Motor neuron (in vitro differentiated cells): ENCODE measurements at regions not wholly inside any gene's neighbourhood (a gene's known extent, or its start where the extent isn't known, plus 50 kb on each side); places are given as distances from the start of the nearest gene placed in this dataset.

ENCODE experiments used
- ATAC-seq, 8 experiments: fragments of 200-7000 bp; cut with Tn5 transposase; replicated peaks in 6 of 8; 2 replicates each; pipeline ENCODE4 v1.8.0; 2021; ENCODE audit warnings: mild to moderate bottlenecking in 8 of 8, moderate library complexity in 8 of 8
- H3K27ac ChIP-seq, 2 donors: fragments of 250-450 bp; sonication (Bioruptor Pico); 2 replicates each; pipeline ENCODE4 v1.9.0; 2021; ENCODE audit warnings: antibody characterized with exemption in 2 of 2, mild to moderate bottlenecking in 2 of 2, moderate library complexity in 1 of 2
- H3K4me1 ChIP-seq, 2 donors: fragments of 250-450 bp; sonication (Bioruptor Pico); replicated peaks in 1 of 2; 2 replicates each; pipeline ENCODE4 v1.6.1; 2021; ENCODE audit warnings: antibody characterized with exemption in 2 of 2, mild to moderate bottlenecking in 2 of 2, moderate library complexity in 1 of 2
- H3K4me3 ChIP-seq, 5 donors: fragments of 250-450 bp; sonication (Bioruptor Pico); 2 replicates each; pipeline ENCODE4 v1.9.0; 2021; ENCODE audit warnings: antibody characterized with exemption in 5 of 5, mild to moderate bottlenecking in 5 of 5, moderate library complexity in 4 of 5
- WGBS, 10 experiments: fragments of 450-650 bp; shearing (Covaris generic); methylation state at CpG; one replicate each; pipeline ENCODE4 v1.0.0; 2022; 5-methylcytosine and 5-hydroxymethylcytosine counted together
- in situ Hi-C, 9 experiments: fragments of 400-800 bp; cut with MboI; loops; one replicate each; pipeline ENCODE4 v1.15.0; 2021; ENCODE audit warnings: low sequenced_read_pairs in 9 of 9, low pct_unique_long_range_greater_than_20kb in 2 of 9; ENCODE audit not compliant: unreplicated experiment in 9 of 9

DNA sequence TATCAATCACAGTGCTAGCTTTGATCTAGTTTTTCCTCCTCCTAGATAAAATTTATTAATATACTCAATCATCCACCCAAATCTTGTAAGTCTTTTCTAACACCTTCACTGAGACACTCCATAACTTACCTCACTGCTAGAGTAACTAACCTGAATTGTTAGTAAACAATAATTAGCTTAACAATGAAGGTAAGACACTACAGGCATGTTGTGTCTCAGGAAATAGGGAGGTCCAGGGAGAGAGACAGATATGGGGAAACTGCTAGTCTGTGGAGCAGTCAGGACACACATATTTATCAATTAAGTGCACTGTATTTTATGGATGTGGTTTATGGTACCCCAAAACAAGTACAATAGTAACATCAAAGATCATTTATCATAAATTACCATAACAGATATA is 94.2 kb upstream of the SSTR1 start:
- ATAC-seq: no peak
- in situ Hi-C loops: no loop called here
- Histone ChIP-seq H3K4me3 (no peak overlapping the region), H3K27ac (no peak overlapping the region), H3K4me1 (no peaks in the 10 kb centered on the region)

DNA sequence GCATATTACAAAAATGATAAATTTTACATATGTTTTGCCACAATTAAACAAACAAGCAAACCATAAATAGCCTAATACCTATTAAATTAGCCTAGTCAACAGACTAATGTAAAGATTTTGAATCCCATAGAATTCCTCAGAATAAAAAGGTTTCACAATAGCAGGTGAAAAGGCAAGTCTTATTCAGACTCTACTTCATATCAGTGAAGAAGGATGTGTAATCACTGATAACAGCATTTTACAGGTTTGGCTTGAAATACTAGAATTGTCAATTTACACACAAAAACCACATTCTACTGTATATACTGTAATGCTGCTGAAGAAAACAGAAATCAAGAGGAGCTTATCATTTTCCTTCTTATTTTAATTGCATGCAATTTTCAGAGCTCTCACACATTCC is 90.8 kb upstream of the SSTR1 start:
- peaks cover 3 to 16% of the 10 kb centered on the region in 2 donors for H3K4me1 ChIP-seq
- H3K27ac ChIP-seq: no peak overlapping the region
- in situ Hi-C loops: no loop called here
- no peak for ATAC-seq
- H3K4me3 ChIP-seq: no peak overlapping the region

DNA sequence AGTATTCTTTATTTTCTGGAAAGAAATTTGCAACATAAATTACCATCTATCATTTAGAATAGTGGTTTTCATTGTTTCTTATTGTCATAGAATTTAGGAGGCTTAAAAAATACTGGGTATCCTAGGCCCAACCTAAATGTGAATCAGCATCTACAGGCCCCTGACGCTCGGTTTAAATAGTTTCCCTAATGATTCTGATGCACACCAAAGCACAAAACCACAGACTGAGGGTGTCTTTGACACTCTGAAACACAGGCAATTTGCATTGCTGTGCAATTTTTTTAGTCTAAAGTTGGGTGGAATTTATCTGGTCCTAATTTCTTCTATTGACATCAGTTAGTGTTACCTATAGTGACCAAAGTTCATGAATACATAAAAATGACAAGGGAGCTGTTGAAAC is 87.6 kb upstream of the SSTR1 start:
- Histone ChIP-seq H3K4me3 (no peak overlapping the region), H3K4me1 (peaks cover 3 to 16% of the 10 kb centered on the region in 2 donors), H3K27ac (no peak overlapping the region)
- in situ Hi-C loops: no loop called here
- 79 to 100% (median 95%) methylated on average over 2 of the region's 2 CpGs; no CpG with 5 or more reads in 4 of the 10 experiments for WGBS, 10 experiments
- ATAC-seq: no peak

DNA sequence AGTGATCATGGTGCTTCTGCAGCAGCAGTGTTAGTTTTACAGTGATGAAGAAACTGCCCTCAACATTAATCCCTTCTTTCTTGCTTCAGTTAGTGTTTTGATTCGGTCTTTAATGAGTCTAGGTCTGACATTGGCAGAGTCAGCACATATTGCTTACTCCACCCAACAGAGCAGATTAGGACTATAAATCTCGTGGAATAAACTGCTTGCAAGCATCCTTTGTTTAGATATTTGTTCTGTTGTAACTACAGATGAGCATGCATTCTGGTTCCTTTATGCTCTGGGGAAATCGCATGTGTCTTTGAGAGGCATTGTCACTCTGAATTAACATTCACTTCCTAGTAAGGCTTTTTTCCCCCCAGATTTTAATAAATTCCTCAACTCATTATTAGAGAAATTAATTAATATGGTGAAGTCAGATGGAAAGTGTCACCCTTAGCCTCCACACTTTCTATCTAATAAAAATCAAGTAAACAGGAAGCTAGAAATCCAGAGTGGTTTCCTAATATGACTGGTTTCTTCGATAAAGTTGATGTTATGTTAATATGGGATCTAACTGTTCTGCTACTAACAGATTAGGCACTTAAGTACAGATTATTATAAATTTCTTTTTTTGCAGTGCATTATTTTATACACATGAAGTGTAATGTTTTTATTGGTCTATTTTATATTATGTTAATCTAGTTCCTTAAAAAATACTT is 86.2 kb upstream of the SSTR1 start:
- WGBS, 10 experiments: 21 to 100% (median 55%) methylated on average over 1 to 4 of the region's 4 CpGs

DNA sequence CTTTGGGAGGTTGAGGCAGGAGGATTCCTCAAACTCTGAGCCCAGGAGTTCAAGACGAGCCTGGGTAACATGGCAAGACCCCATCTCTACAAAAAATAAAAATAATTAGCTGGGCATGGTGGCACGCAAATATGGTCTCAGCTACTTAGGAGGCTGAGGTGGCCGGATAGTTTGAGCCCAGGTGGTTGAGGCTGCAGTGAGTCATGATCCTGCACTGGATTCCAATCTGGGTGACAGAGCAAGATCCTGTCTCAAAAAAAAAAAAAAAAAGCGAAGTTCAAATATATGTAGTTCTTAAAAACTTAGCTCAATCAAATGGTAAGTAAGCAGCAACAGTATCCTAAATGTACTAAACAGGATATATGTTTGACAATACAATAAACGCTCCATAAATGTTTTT is 85.5 kb upstream of the SSTR1 start:
- no peak overlapping the region for H3K4me3 ChIP-seq
- in situ Hi-C loops: no loop called here
- ATAC-seq: no peak
- H3K4me1 ChIP-seq: peaks cover 6 to 27% of the 10 kb centered on the region in 2 donors
- 33 to 100% (median 80%) methylated on average over 1 to 4 of the region's 5 CpGs; no CpG with 5 or more reads in 1 of the 10 experiments for WGBS, 10 experiments
- H3K27ac ChIP-seq: no peak overlapping the region

More for the DNA sequence above, 86.2 kb upstream of the SSTR1 start:
- no peak overlapping the region for H3K27ac ChIP-seq
- peaks cover 6 to 27% of the 10 kb centered on the region in 2 donors for H3K4me1 ChIP-seq
- in situ Hi-C loops: no loop called here
- no peak overlapping the region for H3K4me3 ChIP-seq
- peak in 5 of 8 experiments; percentile 46 to 83 (median 76) for ATAC-seq

DNA sequence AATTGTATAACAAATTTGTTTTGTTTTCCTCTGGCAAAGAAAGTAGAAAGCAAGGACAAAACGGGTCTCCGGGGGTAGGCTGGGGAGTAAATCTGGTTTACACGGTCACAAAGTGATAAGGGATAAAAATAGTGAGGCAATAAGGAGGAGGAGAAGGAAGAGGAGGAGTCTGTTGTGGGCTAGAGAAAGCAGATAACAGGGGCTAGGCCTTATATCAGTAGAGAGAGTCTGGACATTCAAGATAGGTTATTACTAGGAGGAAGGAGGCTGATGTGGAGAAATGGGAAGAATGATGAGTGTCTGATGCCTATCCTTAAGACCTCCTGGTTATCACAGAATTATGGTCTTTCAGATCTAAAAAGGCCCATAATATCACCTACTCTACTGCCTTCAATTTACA is 83.2 kb upstream of the SSTR1 start:
- ATAC-seq: no peak
- in situ Hi-C loops: no loop called here
- Histone ChIP-seq H3K4me1 (peaks cover 6 to 27% of the 10 kb centered on the region in 2 donors), H3K4me3 (no peak overlapping the region), H3K27ac (no peak overlapping the region)
- WGBS, 10 experiments: 29 to 91% (median 80%) methylated on average over 1 to 3 of the region's 3 CpGs

DNA sequence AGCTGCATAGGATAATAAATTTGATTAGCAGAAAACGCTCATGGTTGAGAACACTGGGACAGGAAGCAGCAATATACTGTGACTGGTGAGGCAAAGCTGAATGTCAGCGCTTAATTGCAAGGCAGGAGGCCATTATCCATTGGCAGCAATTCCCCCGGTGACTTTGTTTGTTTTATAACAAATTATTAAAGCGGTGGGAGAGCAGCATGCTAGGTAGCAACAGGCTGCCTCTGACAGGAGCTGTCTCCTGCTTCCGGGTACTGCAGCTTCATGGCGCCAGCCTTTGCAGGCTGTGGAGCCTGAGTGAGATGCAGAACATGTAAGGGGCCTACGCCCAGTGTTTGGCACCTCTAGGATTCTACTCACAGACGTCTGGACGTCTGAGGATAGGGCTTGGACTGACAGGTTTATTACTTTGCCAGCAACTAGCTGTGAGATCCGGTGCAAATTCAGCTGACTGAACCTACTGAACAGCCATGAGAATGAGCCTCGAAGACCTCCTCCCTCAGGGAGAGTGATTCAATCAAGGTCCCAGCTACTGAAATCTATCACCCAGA is 82.1 kb upstream of the SSTR1 start:
- ATAC-seq: peak in 7 of 8 experiments; percentile 38 to 85 (median 73)
- in situ Hi-C loops: no loop called here
- H3K4me3 ChIP-seq: no peak overlapping the region
- peaks cover 6 to 23% of the 10 kb centered on the region in 2 donors for H3K4me1 ChIP-seq
- H3K27ac ChIP-seq: no peak overlapping the region
- WGBS, 10 experiments: 34 to 71% (median 67%) methylated on average over 2 to 10 of the region's 11 CpGs; no CpG with 5 or more reads in 3 of the 10 experiments

DNA sequence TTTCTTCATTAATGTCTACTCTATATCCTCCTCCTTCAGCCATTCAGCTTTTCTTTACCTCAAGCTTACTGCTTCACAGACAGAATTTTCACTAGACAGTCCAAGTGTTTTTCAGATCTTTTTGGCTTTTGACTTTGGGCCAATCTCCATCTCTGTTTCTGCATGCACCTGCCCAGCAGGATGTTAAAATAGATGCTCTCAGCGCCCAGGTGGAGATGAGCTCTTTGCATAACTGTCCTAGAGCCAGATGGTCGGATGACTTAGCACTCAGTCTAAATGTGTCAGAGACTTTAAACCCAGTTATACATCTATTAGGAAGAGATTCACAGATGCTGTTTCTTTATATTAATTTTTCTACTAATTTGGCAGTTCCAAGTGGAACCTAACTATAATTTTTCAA is 80.3 kb upstream of the SSTR1 start:
- Histone ChIP-seq H3K4me3 (no peak overlapping the region), H3K4me1 (peaks cover 3 to 11% of the 10 kb centered on the region in 2 donors), H3K27ac (no peak overlapping the region)
- in situ Hi-C loops: no loop called here
- ATAC-seq: no peak
- 44 to 100% (median 63%) methylated on average over 1 to 2 of the region's 2 CpGs; no CpG with 5 or more reads in 3 of the 10 experiments for WGBS, 10 experiments

DNA sequence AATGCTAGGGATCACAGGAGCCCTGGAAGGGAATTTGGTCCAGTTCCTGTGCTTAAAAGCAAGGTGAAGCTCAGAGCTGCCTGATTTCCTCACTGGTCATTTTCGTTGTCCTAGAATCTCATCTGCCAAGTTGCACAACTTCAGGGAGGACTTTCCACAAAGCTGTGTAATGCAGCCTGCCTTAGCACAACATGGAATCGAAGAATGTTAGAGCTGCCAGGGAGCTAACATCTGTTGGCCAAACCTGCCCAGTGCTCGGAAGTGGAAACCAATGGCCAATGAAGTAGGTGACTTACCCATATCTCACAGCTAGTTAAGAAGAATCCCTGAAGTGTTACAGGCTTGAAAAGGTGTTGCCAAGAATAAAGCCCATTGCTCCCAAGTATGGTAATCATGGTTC is 79.9 kb upstream of the SSTR1 start:
- Histone ChIP-seq H3K4me1 (peaks cover 3 to 11% of the 10 kb centered on the region in 2 donors), H3K4me3 (no peak overlapping the region), H3K27ac (no peak overlapping the region)
- in situ Hi-C loops: no loop called here
- WGBS, 10 experiments: 22 to 100% (median 60%) methylated on average over 1 to 3 of the region's 3 CpGs; no CpG with 5 or more reads in 2 of the 10 experiments
- no peak for ATAC-seq

DNA sequence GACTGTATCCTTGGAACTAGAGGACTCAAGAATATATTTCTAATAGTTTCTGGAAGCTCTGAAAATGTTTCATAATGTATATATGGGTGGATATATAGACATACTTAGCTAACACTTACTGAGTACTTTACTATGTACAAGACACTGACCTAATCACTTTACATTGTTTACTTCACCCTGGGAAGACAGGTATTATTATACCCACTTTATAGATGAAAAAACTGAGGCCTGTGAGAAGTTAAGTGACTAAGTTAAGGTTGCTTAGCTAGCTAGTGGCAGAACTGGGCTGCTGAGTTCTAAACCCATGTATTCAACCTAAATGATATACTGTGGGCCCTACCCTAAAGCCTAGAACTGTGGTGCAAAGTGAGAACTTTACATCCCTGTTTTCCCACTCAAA is 79.1 kb upstream of the SSTR1 start:
- no peak for ATAC-seq
- Histone ChIP-seq H3K27ac (no peak overlapping the region), H3K4me3 (no peak overlapping the region), H3K4me1 (peaks cover 3 to 11% of the 10 kb centered on the region in 2 donors)
- in situ Hi-C loops: no loop called here

DNA sequence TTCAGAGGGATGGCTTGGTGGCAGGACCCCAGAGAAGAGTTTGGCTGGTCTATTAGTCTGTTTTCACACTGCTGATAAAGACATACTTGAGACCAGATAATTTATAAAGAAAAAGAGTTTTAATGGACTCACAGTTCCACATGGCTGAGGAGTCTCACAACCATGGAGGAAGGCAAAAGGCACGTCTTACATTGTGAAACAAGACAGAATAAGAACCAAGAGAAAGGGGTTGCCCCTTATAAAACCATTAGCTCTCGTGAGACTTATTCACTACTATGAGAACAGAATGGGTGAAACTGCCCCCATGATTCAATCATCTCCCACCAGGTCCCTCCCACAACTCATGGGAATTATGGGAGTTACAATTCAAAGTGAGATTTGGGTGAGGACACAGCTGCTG is 78.5 kb upstream of the SSTR1 start:
- in situ Hi-C loops: no loop called here
- no peak overlapping the region for H3K4me3 ChIP-seq
- 7 to 100% (median 80%) methylated on average over 1 to 2 of the region's 2 CpGs for WGBS, 10 experiments
- H3K4me1 ChIP-seq: peaks cover 3 to 11% of the 10 kb centered on the region in 2 donors
- no peak overlapping the region for H3K27ac ChIP-seq
- ATAC-seq: no peak

DNA sequence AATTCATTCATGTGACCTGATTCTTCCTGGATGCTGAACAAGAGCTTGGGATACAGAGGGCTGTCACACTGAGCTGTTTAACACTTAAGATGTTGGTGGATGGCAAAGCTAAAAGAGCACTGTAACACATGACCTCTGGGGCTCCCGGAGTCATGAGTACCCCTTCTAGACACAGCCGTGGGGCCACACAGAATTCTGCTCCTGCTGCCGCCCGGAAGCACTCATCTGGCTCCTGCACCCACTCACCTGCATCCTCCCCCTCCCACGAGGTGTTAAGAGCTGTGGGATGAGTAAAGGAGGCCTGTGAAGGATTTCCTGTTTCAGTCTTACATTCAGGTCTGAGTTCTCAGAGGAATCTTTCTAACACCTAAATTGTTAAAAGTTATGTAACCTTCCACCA is 78.0 kb upstream of the SSTR1 start:
- no peak for ATAC-seq
- Histone ChIP-seq H3K4me3 (no peak overlapping the region), H3K27ac (no peak overlapping the region), H3K4me1 (peaks cover 3 to 11% of the 10 kb centered on the region in 2 donors)
- WGBS, 10 experiments: 0 to 100% (median 60%) methylated on average over 1 to 4 of the region's 5 CpGs; no CpG with 5 or more reads in 3 of the 10 experiments
- in situ Hi-C loops: no loop called here

DNA sequence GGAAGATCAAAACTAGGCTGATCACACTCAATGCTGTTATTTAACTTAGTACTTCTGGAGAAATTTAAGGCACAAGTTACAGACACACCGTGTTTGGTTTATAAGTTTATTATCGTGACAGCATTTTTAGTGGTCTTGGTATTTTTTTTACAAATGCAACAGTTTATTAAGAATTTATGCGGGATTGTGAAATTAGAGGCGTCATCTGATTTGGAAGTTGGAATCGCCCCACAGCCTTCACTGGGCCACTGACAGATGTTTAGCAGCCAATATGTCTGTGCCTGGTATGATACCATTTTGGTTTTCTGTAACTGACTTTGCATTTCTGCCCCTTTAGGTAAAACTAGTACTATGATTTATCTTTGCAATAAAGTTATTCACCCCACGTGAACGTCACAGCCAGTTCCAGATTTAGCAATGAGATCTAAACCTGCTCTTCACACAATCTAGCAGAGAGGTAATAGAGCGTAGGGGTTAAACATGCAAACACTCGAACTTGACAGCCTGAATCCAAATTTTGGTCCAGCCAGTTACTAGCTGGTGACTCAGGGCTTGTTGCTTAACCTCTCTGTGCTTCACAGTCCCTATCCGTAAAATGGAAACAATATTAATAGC is 73.2 kb upstream of the SSTR1 start:
- in situ Hi-C loops: no loop called here
- no peak for ATAC-seq
- Histone ChIP-seq H3K4me3 (no peak overlapping the region), H3K27ac (no peak overlapping the region), H3K4me1 (no peaks in the 10 kb centered on the region)
- WGBS, 10 experiments: 44 to 96% (median 61%) methylated on average over 1 to 10 of the region's 10 CpGs; no CpG with 5 or more reads in 1 of the 10 experiments
